ENCODE measurements at regions not wholly inside any gene's neighbourhood (a gene's known extent, or its start where the extent isn't known, plus 50 kb on each side); places are given as distances from the start of the nearest gene placed in this dataset.

DNA sequence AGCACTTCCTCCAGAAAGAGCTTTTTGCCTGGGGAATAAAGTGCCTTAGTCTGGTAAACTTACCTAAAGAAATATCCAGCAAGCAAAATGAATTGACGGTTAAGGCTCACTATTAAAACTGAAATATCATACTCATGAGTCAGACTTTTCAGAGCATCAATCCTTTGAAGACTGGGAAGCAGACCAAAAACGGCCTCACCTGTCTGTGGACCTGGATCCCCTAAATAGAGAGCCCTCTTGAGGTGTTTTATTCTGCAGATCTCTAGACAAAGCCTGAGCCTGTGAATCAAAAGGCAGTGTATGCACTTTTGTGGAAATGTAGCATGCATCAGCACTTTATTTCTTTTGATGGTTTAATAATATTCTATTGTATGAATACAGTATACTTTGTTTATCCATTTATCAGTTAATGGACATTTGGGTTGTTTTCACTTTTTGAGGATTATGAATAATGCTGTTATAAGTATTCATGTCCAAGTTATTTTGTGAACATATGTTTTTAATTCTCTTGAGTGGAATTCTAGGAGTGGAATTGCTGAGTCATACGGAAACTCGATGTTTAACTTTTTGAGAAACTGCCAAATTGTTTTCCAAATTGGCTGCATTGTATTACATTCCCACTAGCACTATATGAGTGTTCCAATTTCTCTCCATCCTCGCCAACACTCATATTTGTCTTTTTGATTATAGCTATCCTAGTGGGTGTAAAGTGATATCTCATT, 449.0 kb upstream of the IGFBP3 start:
- TF ChIP-seq EZH2phosphoT487 (IDR thresholded peaks at IDR 0.05; ENCODE audit: insufficient read depth, low read depth) (0 out of 2 replicates have a peak, but pooled peaks have one; percentile 51), EZH2 (IDR thresholded peaks at IDR 0.05; ENCODE audit: insufficient read depth, poor library complexity, severe bottlenecking) (no peak)

All from GM23248 (cell line).